C4-2B (cell line): ENCODE measurements at regions not wholly inside any gene's neighbourhood (a gene's known extent, or its start where the extent isn't known, plus 50 kb on each side); places are given as distances from the start of the nearest gene placed in this dataset.

Experiments used
- CTCF ChIP-seq: fragments of 450-650 bp; conservative IDR thresholded peaks from 2 replicates; pipeline ENCODE4 v1.5.1; 2017; ENCODE audit warnings: mild to moderate bottlenecking
- ZFX ChIP-seq: fragments of 450-650 bp; IDR thresholded peaks from 2 replicates; pipeline ENCODE4 v1.6.1; 2017

GRCh38 chr7:106476751-106477150, 184.2 kb downstream of the CCDC71L start:
- no peak for TF ChIP-seq CTCF
- TF ChIP-seq ZFX: no peak
